Stimulated activated CD8-positive, alpha-beta memory T cell treated with anti-CD3 and anti-CD28 coated beads, Interleukin-12 subunit alpha, Interleukin-12 subunit beta, amount 100 ng/mL, for 1 hour (primary cell): ENCODE measurements at regions not wholly inside any gene's neighbourhood (a gene's known extent, or its start where the extent isn't known, plus 50 kb on each side); places are given as distances from the start of the nearest gene placed in this dataset.

Experiments
- DNase-seq: peaks from one replicate; pipeline ENCODE4 v3.0.0-alpha.2; 2020; ENCODE audit warnings: low read depth

GRCh38 chr3:18825665-18826064 lies 322.6 kb upstream of the KCNH8 start:
- no peak for DNase-seq

GRCh38 chr3:18813300-18813699 lies 335.0 kb upstream of the KCNH8 start:
- no peak for DNase-seq

GRCh38 chr3:18812316-18812715 lies 336.0 kb upstream of the KCNH8 start:
- DNase-seq, result no peak

DNA sequence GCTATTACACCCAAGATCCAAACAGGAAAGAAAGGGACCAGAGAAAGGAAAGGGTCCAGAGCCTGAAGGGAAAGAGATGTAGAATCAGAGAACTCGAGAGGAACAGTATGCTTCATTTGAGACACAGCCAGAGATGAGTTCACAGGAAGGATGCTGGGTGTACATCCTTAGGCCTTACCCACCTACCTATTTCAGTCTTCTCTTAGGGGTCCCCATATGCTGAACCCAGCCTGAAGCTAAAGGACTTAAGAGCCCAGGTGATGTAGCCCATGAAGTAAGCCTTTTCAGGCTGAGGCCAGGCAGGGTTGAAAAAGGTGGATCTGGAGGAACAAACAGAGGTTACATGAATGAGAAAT lies 338.0 kb upstream of the KCNH8 start:
- DNase-seq, result no peak

DNA sequence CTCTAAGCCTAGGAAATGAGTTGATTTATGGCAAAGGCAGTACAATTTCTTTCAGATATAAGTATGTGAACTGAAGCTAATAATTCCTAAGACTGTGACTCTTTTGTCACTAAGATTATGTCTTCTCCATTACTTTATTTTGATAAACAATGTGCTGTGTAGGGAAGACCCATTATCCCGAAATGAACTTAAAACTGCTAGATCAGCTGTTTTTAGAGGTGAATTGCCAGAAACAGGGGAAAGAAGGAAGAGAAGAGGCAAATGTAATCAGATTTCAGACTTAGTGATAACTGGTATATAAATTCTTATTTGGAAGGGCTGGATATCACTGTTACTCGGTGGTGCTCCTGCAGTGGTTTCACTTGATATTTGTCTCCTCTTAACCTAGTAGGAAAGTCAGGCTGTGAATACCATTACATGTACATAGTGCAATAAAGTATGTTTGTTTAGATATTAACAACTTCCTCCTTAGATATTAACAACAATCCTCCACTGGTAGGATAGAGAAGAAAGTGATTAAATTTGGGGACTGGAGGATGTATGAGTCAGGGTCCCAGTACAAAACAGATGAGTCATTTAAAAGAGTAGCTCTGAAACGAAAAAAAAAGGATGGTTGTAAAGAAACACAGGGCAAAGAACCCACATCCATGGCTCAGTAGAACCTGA lies 338.5 kb upstream of the KCNH8 start:
- DNase-seq, result no peak

DNA sequence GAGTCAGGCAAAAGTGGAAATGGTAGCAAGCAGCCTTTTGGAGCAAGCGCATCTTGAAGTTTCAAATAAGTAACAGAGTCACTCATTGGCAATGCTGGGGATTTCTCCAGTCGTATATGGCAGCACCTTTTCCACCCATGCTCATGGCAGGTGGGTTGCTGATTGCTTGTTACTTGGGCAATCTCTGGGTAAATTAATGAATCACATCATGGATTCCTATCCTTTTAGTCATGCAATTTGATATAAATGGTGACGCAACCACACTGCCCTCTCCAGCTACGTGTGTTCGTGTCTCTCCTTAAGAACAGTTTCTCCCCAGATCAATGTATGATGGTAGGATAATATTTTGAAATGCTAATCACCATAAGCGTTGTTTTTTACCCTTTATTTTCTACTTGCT lies 339.9 kb upstream of the KCNH8 start:
- no peak for DNase-seq

DNA sequence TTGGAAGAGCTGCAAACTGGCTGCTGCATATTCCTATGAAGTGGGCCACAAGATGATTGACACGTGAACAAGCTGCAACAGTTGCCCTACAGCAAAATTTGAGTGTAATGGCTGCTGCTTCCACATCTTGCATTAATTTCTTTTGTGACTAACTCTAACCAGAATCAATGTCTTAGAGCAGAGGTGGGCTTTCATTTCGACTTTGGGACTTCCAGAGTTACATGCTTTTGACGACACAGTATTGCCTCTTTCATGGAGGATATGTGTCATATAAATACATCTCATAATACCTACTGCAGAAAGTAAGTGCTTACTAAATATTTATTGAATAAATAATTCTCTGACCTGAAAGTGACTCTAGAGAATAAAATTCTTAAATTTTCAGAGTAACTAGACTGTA lies 340.7 kb upstream of the KCNH8 start:
- DNase-seq, result no peak

- no peak for DNase-seq
Observed at GRCh38 chr3:18806633-18807032, 341.7 kb upstream of the KCNH8 start.

- DNase-seq, result no peak
Observed at GRCh38 chr3:18797378-18797777, 350.9 kb upstream of the KCNH8 start.

- no peak for DNase-seq
Observed at GRCh38 chr3:18795078-18795477, 353.2 kb upstream of the KCNH8 start.

DNA sequence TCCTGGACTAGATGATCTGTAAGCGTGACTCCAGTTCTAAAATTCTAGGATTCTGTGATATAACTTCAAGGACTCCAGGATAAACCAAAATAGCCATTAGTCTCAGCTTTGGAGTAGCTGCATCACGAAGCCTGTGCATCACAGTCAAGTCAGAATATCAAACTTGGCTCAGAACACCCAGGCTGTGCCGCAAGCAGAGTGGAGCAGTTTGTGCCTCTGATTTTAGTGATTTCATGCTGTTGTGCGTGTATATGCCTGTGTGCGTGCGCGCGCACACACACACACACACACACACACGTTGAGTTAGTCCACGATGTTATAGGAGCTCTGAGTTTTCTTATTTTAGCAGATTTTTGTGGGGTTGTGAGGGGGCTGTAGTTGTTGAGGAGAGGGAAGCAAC lies 356.6 kb upstream of the KCNH8 start:
- DNase-seq, result no peak

DNA sequence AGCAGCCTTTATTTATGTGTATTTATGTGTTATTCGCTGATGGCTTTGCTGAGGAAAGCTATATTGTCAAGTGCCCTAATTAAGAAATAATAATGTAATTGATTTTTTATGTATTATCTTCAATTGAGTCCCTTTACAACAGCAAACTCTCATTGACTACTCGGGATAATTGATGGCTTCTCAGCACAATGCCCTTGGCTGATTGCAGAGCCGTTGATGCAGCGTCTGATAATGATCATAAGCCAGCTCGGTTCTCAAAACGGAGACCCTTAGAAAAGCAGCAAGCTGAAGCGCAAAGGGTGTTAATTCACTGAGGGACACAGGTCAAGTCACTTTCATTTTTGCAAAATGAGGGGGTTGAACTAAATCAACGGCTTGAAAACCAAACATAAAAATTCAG lies 357.1 kb upstream of the KCNH8 start:
- DNase-seq, result no peak

DNA sequence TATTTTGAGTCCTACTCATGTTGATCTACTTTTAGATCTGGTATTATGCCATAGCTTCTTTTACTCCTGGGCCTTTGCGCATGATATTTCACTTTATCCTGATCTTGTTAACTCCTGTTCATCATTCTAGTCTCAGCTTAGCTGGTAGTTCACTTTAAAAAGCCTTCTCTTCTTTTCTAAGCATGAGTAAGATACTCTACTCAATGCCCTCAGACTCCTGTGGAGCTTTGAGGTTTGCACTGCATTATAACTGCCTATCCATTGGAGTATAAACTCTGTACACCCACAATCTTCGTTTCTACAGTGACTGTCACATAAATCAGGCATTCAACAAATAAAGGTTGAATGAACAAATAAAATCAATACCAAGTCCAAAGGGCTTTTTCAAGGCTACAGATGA lies 357.9 kb upstream of the KCNH8 start:
- no peak for DNase-seq

- DNase-seq, result no peak
Observed at GRCh38 chr3:18789734-18790133, 358.6 kb upstream of the KCNH8 start.

DNA sequence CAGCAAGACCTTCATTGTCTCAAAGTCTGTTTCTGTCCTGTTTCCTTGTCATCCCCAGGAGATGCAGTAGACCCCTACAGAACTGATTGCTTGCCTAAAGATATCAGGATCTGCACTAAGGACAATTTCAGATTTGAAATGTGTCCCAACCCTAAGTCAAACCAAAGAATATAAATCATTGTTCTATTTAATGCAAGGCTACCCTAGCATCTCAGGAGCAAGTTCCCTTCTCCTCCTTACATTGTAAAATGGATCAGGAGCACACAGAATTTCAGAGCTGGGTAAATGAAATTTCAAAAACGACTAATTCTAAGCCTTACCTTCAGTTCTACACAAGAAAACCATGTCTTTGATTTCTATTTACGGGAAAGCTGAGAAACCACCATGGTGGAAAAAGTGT lies 360.9 kb upstream of the KCNH8 start:
- no peak for DNase-seq

GRCh38 chr3:18786650-18787323 lies 361.5 kb upstream of the KCNH8 start:
- DNase-seq, result no peak

GRCh38 chr3:18782191-18782590 lies 357.1 kb upstream of the SATB1 start:
- DNase-seq, result no peak

DNA sequence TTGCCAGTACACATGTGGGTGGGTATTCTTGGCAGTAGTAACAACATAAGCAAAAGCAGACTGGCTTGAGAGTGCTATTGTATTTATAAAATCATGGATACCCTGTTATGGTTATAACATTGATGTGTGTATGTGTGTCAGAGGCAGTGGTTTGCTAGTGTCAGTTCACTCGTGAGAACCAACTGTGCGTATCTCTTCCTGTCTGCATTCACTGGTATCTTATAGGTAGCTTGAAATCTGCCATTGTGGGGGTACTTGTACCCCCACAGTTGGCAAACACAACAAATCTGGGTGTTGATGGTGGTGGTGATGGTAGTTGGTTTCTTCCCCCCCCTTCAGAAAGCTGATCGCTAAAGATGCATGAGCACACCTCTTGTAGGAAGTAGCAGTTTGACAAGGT lies 355.8 kb upstream of the SATB1 start:
- DNase-seq, result no peak

DNA sequence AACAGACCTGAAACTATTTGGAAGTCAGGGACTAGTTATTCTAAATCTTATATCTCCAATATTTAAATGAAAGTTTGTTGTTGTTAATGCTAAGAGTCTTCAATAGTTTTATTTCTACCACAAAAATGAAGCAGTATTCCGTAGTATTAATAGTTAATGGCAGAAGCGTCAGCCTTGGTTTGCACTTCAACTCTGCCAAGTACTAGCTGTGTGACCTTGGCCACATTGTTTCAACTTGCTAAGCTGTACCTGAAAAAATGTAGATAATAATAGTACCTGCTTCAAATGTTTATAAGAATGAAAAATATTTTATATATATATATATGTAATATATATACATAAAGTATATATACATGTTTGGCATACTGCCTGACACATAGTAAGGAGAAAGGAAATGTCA lies 354.6 kb upstream of the SATB1 start:
- DNase-seq, result no peak

- DNase-seq, result no peak
Observed at GRCh38 chr3:18778598-18778997, 353.5 kb upstream of the SATB1 start.

- DNase-seq, result no peak
Observed at GRCh38 chr3:18778094-18778493, 353.0 kb upstream of the SATB1 start.

GRCh38 chr3:18775501-18775900 lies 350.4 kb upstream of the SATB1 start:
- DNase-seq, result no peak

GRCh38 chr3:18774319-18775088 lies 349.4 kb upstream of the SATB1 start:
- DNase-seq, result no peak
